ENCODE measurements at regions not wholly inside any gene's neighbourhood (a gene's known extent, or its start where the extent isn't known, plus 50 kb on each side); places are given as distances from the start of the nearest gene placed in this dataset.

DNA sequence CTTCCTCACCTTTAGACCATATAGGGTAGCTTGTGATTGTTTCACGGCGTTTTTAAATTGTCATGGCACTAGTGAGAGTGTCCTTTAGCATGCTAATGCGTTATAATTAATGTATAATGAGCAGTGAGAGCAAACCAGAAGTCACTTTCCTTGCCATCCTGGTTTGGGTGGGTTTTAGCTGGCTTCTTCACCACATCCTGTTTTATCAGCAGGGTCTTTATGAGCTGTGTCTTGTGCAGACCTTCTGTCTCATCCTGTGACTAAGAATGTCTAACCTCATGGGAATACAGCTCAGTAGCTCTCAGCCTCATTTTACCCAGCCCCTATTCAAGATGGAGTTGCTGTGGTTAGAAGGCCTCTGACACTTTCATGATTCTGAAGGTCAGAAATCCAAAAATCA is 370.9 kb upstream of the RBFOX1 start:
- TF ChIP-seq, protein P1, sequence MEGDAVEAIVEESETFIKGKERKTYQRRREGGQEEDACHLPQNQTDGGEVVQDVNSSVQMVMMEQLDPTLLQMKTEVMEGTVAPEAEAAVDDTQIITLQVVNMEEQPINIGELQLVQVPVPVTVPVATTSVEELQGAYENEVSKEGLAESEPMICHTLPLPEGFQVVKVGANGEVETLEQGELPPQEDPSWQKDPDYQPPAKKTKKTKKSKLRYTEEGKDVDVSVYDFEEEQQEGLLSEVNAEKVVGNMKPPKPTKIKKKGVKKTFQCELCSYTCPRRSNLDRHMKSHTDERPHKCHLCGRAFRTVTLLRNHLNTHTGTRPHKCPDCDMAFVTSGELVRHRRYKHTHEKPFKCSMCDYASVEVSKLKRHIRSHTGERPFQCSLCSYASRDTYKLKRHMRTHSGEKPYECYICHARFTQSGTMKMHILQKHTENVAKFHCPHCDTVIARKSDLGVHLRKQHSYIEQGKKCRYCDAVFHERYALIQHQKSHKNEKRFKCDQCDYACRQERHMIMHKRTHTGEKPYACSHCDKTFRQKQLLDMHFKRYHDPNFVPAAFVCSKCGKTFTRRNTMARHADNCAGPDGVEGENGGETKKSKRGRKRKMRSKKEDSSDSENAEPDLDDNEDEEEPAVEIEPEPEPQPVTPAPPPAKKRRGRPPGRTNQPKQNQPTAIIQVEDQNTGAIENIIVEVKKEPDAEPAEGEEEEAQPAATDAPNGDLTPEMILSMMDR (conservative IDR thresholded peaks at IDR 0.05 in 1 of 2, IDR thresholded peaks at IDR 0.05 in 1 of 2; ENCODE audit: low read depth in 1 of 2, low read length in 2 of 2): no peak
- no peak for TF ChIP-seq EZH2 (IDR thresholded peaks at IDR 0.05; ENCODE audit: low read length, missing control alignments)

All from fibroblast of lung (primary cell).